Fibroblast of pulmonary artery (primary cell): ENCODE measurements at regions not wholly inside any gene's neighbourhood (a gene's known extent, or its start where the extent isn't known, plus 50 kb on each side); places are given as distances from the start of the nearest gene placed in this dataset.

Source experiments
- DNase-seq: peaks from one replicate; pipeline ENCODE4 v3.0.0-alpha.2; 2010; ENCODE audit warnings: low read depth
- H3K4me3 ChIP-seq: replicated peaks from 2 replicates; pipeline ENCODE4 v1.5.1; 2011; ENCODE audit warnings: low read depth, mild to moderate bottlenecking, control low read depth, low read length, moderate library complexity
- CTCF ChIP-seq: IDR thresholded peaks from 2 replicates; pipeline ENCODE4 v1.5.1; 2011; ENCODE audit warnings: mild to moderate bottlenecking, control low read depth, low read length, inconsistent platforms; ENCODE audit errors: missing control alignments

GRCh38 chr4:128502818-128503527 lies 215.4 kb upstream of the PGRMC2 start:
- no peak for TF ChIP-seq CTCF
- no peak for DNase-seq
- no peak overlapping the region for H3K4me3 ChIP-seq

DNA sequence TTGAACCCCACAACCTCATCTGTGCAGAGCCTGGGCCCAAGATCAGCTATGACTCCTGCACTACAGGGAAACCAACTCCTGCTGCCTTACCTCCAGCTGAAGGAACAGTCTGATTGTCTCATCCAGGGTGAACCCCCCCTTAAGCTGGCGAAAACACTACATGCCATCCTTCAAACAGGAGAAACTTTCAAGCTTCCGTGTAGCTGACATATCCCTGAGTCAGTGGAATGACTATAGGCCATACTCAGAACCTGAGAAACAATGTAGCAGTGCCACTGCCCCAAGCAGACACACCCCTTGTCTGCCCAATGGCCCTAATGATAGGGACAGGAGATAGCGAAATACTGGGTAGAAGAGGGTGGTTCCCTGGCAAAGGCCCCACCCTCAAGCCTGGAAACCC lies 213.6 kb upstream of the PGRMC2 start:
- H3K4me3 ChIP-seq: no peak overlapping the region
- no peak for TF ChIP-seq CTCF
- no peak for DNase-seq

DNA sequence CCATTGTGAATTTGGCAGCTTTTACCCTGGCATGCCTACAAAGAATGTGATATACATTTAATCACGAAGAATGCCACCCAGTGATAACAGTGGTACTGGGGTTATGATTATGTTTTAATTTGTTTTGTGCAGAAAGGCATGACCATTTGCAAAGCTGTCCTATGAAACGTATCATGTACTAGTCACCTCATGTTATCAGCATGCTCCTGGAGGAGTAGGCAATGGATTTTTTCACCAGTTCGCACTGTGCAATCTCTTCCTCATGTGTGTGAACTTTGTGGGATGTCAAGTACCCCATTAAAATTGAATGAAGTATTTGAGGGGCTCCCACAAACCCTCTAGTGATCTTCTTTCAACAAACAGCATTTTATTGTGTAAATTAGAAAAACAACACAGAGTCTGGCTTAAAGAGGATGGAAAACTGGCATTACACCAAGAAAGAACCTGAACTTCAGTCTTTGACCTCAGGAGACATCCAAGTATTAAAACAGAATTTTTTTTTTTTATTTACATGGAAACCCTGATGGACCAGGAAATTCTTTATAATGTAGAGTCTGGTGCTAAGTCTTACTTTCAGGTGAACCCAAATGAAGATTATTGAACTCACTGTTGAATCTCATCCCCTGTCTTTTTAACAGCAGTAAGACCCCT lies 200.6 kb upstream of the PGRMC2 start:
- H3K4me3 ChIP-seq: no peak overlapping the region
- DNase-seq: no peak
- TF ChIP-seq CTCF: no peak

- no peak for TF ChIP-seq CTCF
- H3K4me3 ChIP-seq: no peak overlapping the region
- no peak for DNase-seq
Measured at GRCh38 chr4:128484896-128485295, 197.3 kb upstream of the PGRMC2 start.

GRCh38 chr4:128483816-128484215 lies 196.2 kb upstream of the PGRMC2 start:
- H3K4me3 ChIP-seq: no peak overlapping the region
- no peak for TF ChIP-seq CTCF
- peak; percentile 53 for DNase-seq

DNA sequence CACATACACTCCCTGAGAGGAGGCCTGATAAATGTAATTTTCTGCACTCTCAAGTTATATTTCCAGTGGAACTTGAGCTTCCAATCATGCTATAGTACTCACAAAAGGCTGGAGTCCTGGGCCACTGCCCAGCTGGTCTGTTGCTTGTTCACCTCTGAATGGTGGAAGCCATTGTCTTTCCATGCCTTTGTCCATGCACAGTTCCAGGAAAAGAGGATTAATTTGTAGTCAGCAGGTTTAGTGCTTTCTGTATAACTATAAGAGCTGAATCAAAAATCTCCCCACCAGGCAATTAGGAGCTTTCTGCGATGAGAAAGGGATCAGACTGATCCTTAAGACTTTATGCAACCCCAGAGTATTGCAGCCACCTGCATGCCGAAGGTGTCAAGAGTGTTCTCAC lies 195.4 kb upstream of the PGRMC2 start:
- no peak for TF ChIP-seq CTCF
- no peak overlapping the region for H3K4me3 ChIP-seq
- no peak for DNase-seq
